ENCODE measurements at regions not wholly inside any gene's neighbourhood (a gene's known extent, or its start where the extent isn't known, plus 50 kb on each side); places are given as distances from the start of the nearest gene placed in this dataset.
"Not testable (repeated sequence)": the region's sequence is repeated elsewhere in the genome, so short reads cannot be mapped to it uniquely, and the experiment has no call there.

- DNase-seq (ENCODE audit: low read depth), result no peak
- in situ Hi-C loops (cut with HindIII; ENCODE audit: low sequenced_read_pairs), result no loop called here
- H3K4me3 ChIP-seq (ENCODE audit: low read depth, low read length), result no peak overlapping the region
- TF ChIP-seq CTCF (IDR thresholded peaks at IDR 0.05; ENCODE audit: low read depth, low read length, missing control alignments), result no peak
These were observed 65.1 kb upstream of the TOP1 start for GRCh38 chr20:40963505-40963845.

- DNase-seq (ENCODE audit: low read depth), result no peak
- in situ Hi-C loops (cut with HindIII; ENCODE audit: low sequenced_read_pairs), result no loop called here
- H3K4me3 ChIP-seq (ENCODE audit: low read depth, low read length), result no peak overlapping the region
- no peak for TF ChIP-seq CTCF (IDR thresholded peaks at IDR 0.05; ENCODE audit: low read depth, low read length, missing control alignments)
These were observed 63.0 kb upstream of the TOP1 start for GRCh38 chr20:40965671-40966070.

GRCh38 chr20:40966103-40966502 lies 62.5 kb upstream of the TOP1 start:
- TF ChIP-seq CTCF (IDR thresholded peaks at IDR 0.05; ENCODE audit: low read depth, low read length, missing control alignments), result peak; percentile 49
- no peak for DNase-seq (ENCODE audit: low read depth)
- in situ Hi-C loops (cut with HindIII; ENCODE audit: low sequenced_read_pairs), result no loop called here
- H3K4me3 ChIP-seq (ENCODE audit: low read depth, low read length), result no peak overlapping the region

GRCh38 chr20:40966516-40967185 lies 62.0 kb upstream of the TOP1 start:
- no peak overlapping the region for H3K4me3 ChIP-seq (ENCODE audit: low read depth, low read length)
- DNase-seq (ENCODE audit: low read depth), result no peak
- TF ChIP-seq CTCF (IDR thresholded peaks at IDR 0.05; ENCODE audit: low read depth, low read length, missing control alignments), result no peak
- in situ Hi-C loops (cut with HindIII; ENCODE audit: low sequenced_read_pairs), result no loop called here

GRCh38 chr20:40967700-40968099 lies 60.9 kb upstream of the TOP1 start:
- no peak overlapping the region for H3K4me3 ChIP-seq (ENCODE audit: low read depth, low read length)
- in situ Hi-C loops (cut with HindIII; ENCODE audit: low sequenced_read_pairs), result no loop called here
- TF ChIP-seq CTCF (IDR thresholded peaks at IDR 0.05; ENCODE audit: low read depth, low read length, missing control alignments), result no peak
- DNase-seq (ENCODE audit: low read depth), result no peak

GRCh38 chr20:40968816-40969562 lies 59.6 kb upstream of the TOP1 start:
- TF ChIP-seq CTCF (IDR thresholded peaks at IDR 0.05; ENCODE audit: low read depth, low read length, missing control alignments), result peak; percentile 96
- peak overlapping the region; percentile 29 for H3K4me3 ChIP-seq (ENCODE audit: low read depth, low read length)
- in situ Hi-C loops (cut with HindIII; ENCODE audit: low sequenced_read_pairs), result not testable (repeated sequence)
- DNase-seq (ENCODE audit: low read depth), result peak; percentile 48
